ENCODE measurements at regions not wholly inside any gene's neighbourhood (a gene's known extent, or its start where the extent isn't known, plus 50 kb on each side); places are given as distances from the start of the nearest gene placed in this dataset.

GRCh38 chr3:152998591-152998990 lies 163.4 kb upstream of the RAP2B start:
- TF ChIP-seq TAF1 (IDR thresholded peaks at IDR 0.05; ENCODE audit: low read depth) (no peak), ZBTB7A (IDR thresholded peaks at IDR 0.05; ENCODE audit: low read depth) (no peak), RAD21 (IDR thresholded peaks at IDR 0.05; ENCODE audit: low read depth) (no peak), YY1 (IDR thresholded peaks at IDR 0.05; ENCODE audit: low read depth) (no peak)

- TF ChIP-seq REST (IDR thresholded peaks at IDR 0.05; ENCODE audit: low read depth), result no peak
- TF ChIP-seq FOXM1 (IDR thresholded peaks at IDR 0.05; ENCODE audit: borderline replicate concordance, low read depth), result no peak
- no peak for TF ChIP-seq RAD21 (IDR thresholded peaks at IDR 0.05; ENCODE audit: low read depth)
- TF ChIP-seq CREB1 (IDR thresholded peaks at IDR 0.05; ENCODE audit: low read depth), result no peak
- TF ChIP-seq YY1 (IDR thresholded peaks at IDR 0.05; ENCODE audit: low read depth), result no peak
- TF ChIP-seq TAF1 (IDR thresholded peaks at IDR 0.05; ENCODE audit: low read depth), result no peak
- TF ChIP-seq TCF12 (IDR thresholded peaks at IDR 0.05; ENCODE audit: low read depth), result no peak
- TF ChIP-seq EP300 (IDR thresholded peaks at IDR 0.05; ENCODE audit: borderline replicate concordance), result no peak
- no peak for TF ChIP-seq TEAD4 (IDR thresholded peaks at IDR 0.05)
- no peak for TF ChIP-seq CEBPB (IDR thresholded peaks at IDR 0.05)
- no peak for TF ChIP-seq EGR1 (IDR thresholded peaks at IDR 0.05)
Observed at GRCh38 chr3:153000325-153000724, 161.7 kb upstream of the RAP2B start.

- TF ChIP-seq REST (IDR thresholded peaks at IDR 0.05; ENCODE audit: low read depth) (no peak), RAD21 (IDR thresholded peaks at IDR 0.05; ENCODE audit: low read depth) (no peak), FOXM1 (IDR thresholded peaks at IDR 0.05; ENCODE audit: borderline replicate concordance, low read depth) (no peak), MAX (IDR thresholded peaks at IDR 0.05) (no peak), TAF1 (IDR thresholded peaks at IDR 0.05; ENCODE audit: low read depth) (no peak), TCF12 (IDR thresholded peaks at IDR 0.05; ENCODE audit: low read depth) (no peak), CREB1 (IDR thresholded peaks at IDR 0.05; ENCODE audit: low read depth) (no peak), EGR1 (IDR thresholded peaks at IDR 0.05) (no peak), CEBPB (IDR thresholded peaks at IDR 0.05) (no peak), ZBTB7A (IDR thresholded peaks at IDR 0.05; ENCODE audit: low read depth) (no peak), NFIC (IDR thresholded peaks at IDR 0.05) (no peak), TEAD4 (IDR thresholded peaks at IDR 0.05) (no peak), USF1 (IDR thresholded peaks at IDR 0.05) (no peak), YY1 (IDR thresholded peaks at IDR 0.05; ENCODE audit: low read depth) (no peak), EP300 (IDR thresholded peaks at IDR 0.05; ENCODE audit: borderline replicate concordance) (no peak)
Observed at GRCh38 chr3:153001210-153002078, 160.6 kb upstream of the RAP2B start.

GRCh38 chr3:153003441-153003840 lies 158.6 kb upstream of the RAP2B start:
- no peak for TF ChIP-seq TCF12 (IDR thresholded peaks at IDR 0.05; ENCODE audit: low read depth)
- TF ChIP-seq ZBTB7A (IDR thresholded peaks at IDR 0.05; ENCODE audit: low read depth), result no peak
- TF ChIP-seq MAX (IDR thresholded peaks at IDR 0.05), result no peak
- TF ChIP-seq NFIC (IDR thresholded peaks at IDR 0.05), result no peak

GRCh38 chr3:153003862-153004261 lies 158.2 kb upstream of the RAP2B start:
- TF ChIP-seq EGR1 (IDR thresholded peaks at IDR 0.05), result no peak
- no peak for TF ChIP-seq USF1 (IDR thresholded peaks at IDR 0.05)
- no peak for TF ChIP-seq ZBTB7A (IDR thresholded peaks at IDR 0.05; ENCODE audit: low read depth)
- TF ChIP-seq CREB1 (IDR thresholded peaks at IDR 0.05; ENCODE audit: low read depth), result no peak
- TF ChIP-seq FOXM1 (IDR thresholded peaks at IDR 0.05; ENCODE audit: borderline replicate concordance, low read depth), result no peak
- no peak for TF ChIP-seq NFIC (IDR thresholded peaks at IDR 0.05)
- TF ChIP-seq CEBPB (IDR thresholded peaks at IDR 0.05), result no peak
- TF ChIP-seq EP300 (IDR thresholded peaks at IDR 0.05; ENCODE audit: borderline replicate concordance), result no peak
- TF ChIP-seq TEAD4 (IDR thresholded peaks at IDR 0.05), result no peak
- no peak for TF ChIP-seq TCF12 (IDR thresholded peaks at IDR 0.05; ENCODE audit: low read depth)
- no peak for TF ChIP-seq YY1 (IDR thresholded peaks at IDR 0.05; ENCODE audit: low read depth)

GRCh38 chr3:153008226-153008625 lies 153.8 kb upstream of the RAP2B start:
- no peak for TF ChIP-seq USF1 (IDR thresholded peaks at IDR 0.05)
- TF ChIP-seq TAF1 (IDR thresholded peaks at IDR 0.05; ENCODE audit: low read depth), result no peak
- TF ChIP-seq YY1 (IDR thresholded peaks at IDR 0.05; ENCODE audit: low read depth), result no peak
- TF ChIP-seq EGR1 (IDR thresholded peaks at IDR 0.05), result no peak
- no peak for TF ChIP-seq CREB1 (IDR thresholded peaks at IDR 0.05; ENCODE audit: low read depth)
- no peak for TF ChIP-seq MAX (IDR thresholded peaks at IDR 0.05)
- TF ChIP-seq TEAD4 (IDR thresholded peaks at IDR 0.05), result no peak
- TF ChIP-seq RAD21 (IDR thresholded peaks at IDR 0.05; ENCODE audit: low read depth), result no peak
- TF ChIP-seq ZBTB7A (IDR thresholded peaks at IDR 0.05; ENCODE audit: low read depth), result no peak
- no peak for TF ChIP-seq REST (IDR thresholded peaks at IDR 0.05; ENCODE audit: low read depth)
- no peak for TF ChIP-seq TCF12 (IDR thresholded peaks at IDR 0.05; ENCODE audit: low read depth)
- TF ChIP-seq NFIC (IDR thresholded peaks at IDR 0.05), result no peak

All from Ishikawa (cell line).